Mesenchymal stem cell (in vitro differentiated cells and primary cell): ENCODE measurements at regions not wholly inside any gene's neighbourhood (a gene's known extent, or its start where the extent isn't known, plus 50 kb on each side); places are given as distances from the start of the nearest gene placed in this dataset.

ENCODE experiments used
- DNase-seq: peaks from one replicate; pipeline ENCODE4 v3.0.0-alpha.2; 2013
- H2AFZ ChIP-seq: one replicate; pipeline ENCODE4 v1.6.1; 2013; ENCODE audit warnings: low read depth, mild to moderate bottlenecking, control low read depth, inconsistent platforms, low read length, moderate library complexity
- H2AK5ac ChIP-seq: 2 replicates; pipeline ENCODE4 v1.6.1; 2013; ENCODE audit warnings: low read length, moderate library complexity, mild to moderate bottlenecking, inconsistent platforms; ENCODE audit not compliant: severe bottlenecking
- H2BK120ac ChIP-seq: one replicate; pipeline ENCODE4 v1.6.1; 2013; ENCODE audit warnings: low read depth, mild to moderate bottlenecking, inconsistent platforms, low read length, moderate library complexity
- H2BK12ac ChIP-seq, 2 experiments: one replicate each; pipeline ENCODE4 v1.6.1; 2013; ENCODE audit warnings: inconsistent platforms in 2 of 2, low read length in 2 of 2, mild to moderate bottlenecking in 2 of 2, moderate library complexity in 2 of 2, control low read depth in 1 of 2
- H2BK15ac ChIP-seq: one replicate; pipeline ENCODE4 v1.6.1; 2013; ENCODE audit warnings: mild to moderate bottlenecking, low read depth, inconsistent platforms; ENCODE audit not compliant: poor library complexity, severe bottlenecking
- H2BK5ac ChIP-seq: 2 replicates; pipeline ENCODE4 v1.6.1; 2013; ENCODE audit warnings: low read depth, mild to moderate bottlenecking, low read length, control low read depth, inconsistent platforms; ENCODE audit not compliant: poor library complexity, severe bottlenecking
- H3K14ac ChIP-seq, 2 experiments: one replicate each; pipeline ENCODE4 v1.6.1; 2013; ENCODE audit warnings: inconsistent platforms in 2 of 2, low read length in 2 of 2, control low read depth in 1 of 2, mild to moderate bottlenecking in 1 of 2, moderate library complexity in 1 of 2
- H3K18ac ChIP-seq, 2 experiments: one replicate each; pipeline ENCODE4 v1.6.1; 2013; ENCODE audit warnings: inconsistent platforms in 2 of 2, low read length in 2 of 2, control low read depth in 1 of 2, low read depth in 1 of 2, mild to moderate bottlenecking in 1 of 2
- H3K23ac ChIP-seq, 2 experiments: one replicate each; pipeline ENCODE4 v1.6.1; 2013; ENCODE audit warnings: inconsistent platforms in 2 of 2, low read length in 2 of 2, mild to moderate bottlenecking in 2 of 2, moderate library complexity in 2 of 2, control low read depth in 1 of 2
- H3K27ac ChIP-seq: 2 replicates; pipeline ENCODE4 v1.5.1; 2013; ENCODE audit warnings: mild to moderate bottlenecking, moderate library complexity, low read length, control low read depth, inconsistent platforms; ENCODE audit not compliant: poor library complexity, severe bottlenecking
- H3K27me3 ChIP-seq, 2 experiments: 2 replicates each; pipeline versions ENCODE4 v1.6.1 to v1.7.0; 2013; ENCODE audit warnings: low read length in 2 of 2, mild to moderate bottlenecking in 2 of 2, moderate library complexity in 2 of 2, control low read depth in 1 of 2, inconsistent platforms in 1 of 2; ENCODE audit not compliant: control insufficient read depth in 1 of 2, insufficient read depth in 1 of 2
- H3K36me3 ChIP-seq, 2 experiments: 2 replicates each; pipeline versions ENCODE4 v1.6.1 to v1.7.0; 2013; ENCODE audit warnings: low read length in 2 of 2, control low read depth in 1 of 2, inconsistent platforms in 1 of 2, low read depth in 1 of 2, mild to moderate bottlenecking in 1 of 2; ENCODE audit not compliant: insufficient read depth in 2 of 2, control insufficient read depth in 1 of 2
- H3K4ac ChIP-seq, 2 experiments: one replicate each; pipeline ENCODE4 v1.6.1; 2013; ENCODE audit warnings: inconsistent platforms in 2 of 2, low read length in 2 of 2, mild to moderate bottlenecking in 2 of 2, moderate library complexity in 2 of 2, control low read depth in 1 of 2, low read depth in 1 of 2
- H3K4me1 ChIP-seq: 2 replicates; pipeline ENCODE4 v1.6.1; 2013; ENCODE audit warnings: low read depth, low read length, control low read depth; ENCODE audit not compliant: control insufficient read depth, insufficient read depth
- H3K4me2 ChIP-seq: 2 replicates; pipeline ENCODE4 v1.6.1; 2013; ENCODE audit warnings: low read length, mild to moderate bottlenecking, inconsistent platforms; ENCODE audit not compliant: poor library complexity, severe bottlenecking
- H3K4me3 ChIP-seq, 2 experiments: 2 replicates each; pipeline versions ENCODE4 v1.5.1 to v1.7.0; 2013; ENCODE audit warnings: low read length in 2 of 2, mild to moderate bottlenecking in 2 of 2, control low read depth in 1 of 2, low read depth in 1 of 2; ENCODE audit not compliant: insufficient read depth in 1 of 2
- H3K79me1 ChIP-seq: replicated peaks from 2 replicates; pipeline ENCODE4 v1.6.1; 2013; ENCODE audit warnings: mild to moderate bottlenecking, control low read depth, low read length, inconsistent platforms; ENCODE audit not compliant: poor library complexity, severe bottlenecking
- H3K9ac ChIP-seq: 2 replicates; pipeline ENCODE4 v1.7.0; 2013; ENCODE audit warnings: mild to moderate bottlenecking, low read length, moderate library complexity
- H3K9me3 ChIP-seq: 2 replicates; pipeline ENCODE4 v1.7.0; 2013; ENCODE audit warnings: mild to moderate bottlenecking, low read length; ENCODE audit not compliant: control insufficient read depth
- H4K8ac ChIP-seq: one replicate; pipeline ENCODE4 v1.6.1; 2013; ENCODE audit warnings: inconsistent platforms, mild to moderate bottlenecking, low read length, moderate library complexity
- H4K91ac ChIP-seq: one replicate; pipeline ENCODE4 v1.6.1; 2013; ENCODE audit warnings: mild to moderate bottlenecking, low read length, inconsistent platforms
- WGBS: methylation state at CpG from one replicate; pipeline ENCODE4 v1.1.7; 2013; ENCODE audit warnings: mixed read lengths; 5-methylcytosine and 5-hydroxymethylcytosine counted together

GRCh38 chr7:153247926-153248325, 488.4 kb downstream of the ACTR3B start:
- no peaks in the 10 kb centered on the region for H3K4me1 ChIP-seq
- H3K36me3 ChIP-seq, result no peaks in the 10 kb centered on the region
- H3K4ac ChIP-seq, result no peak overlapping the region
- no peak overlapping the region for H2AFZ ChIP-seq
- H3K14ac ChIP-seq, result no peak overlapping the region
- H3K9ac ChIP-seq, result no peak overlapping the region
- H3K27ac ChIP-seq, result no peak overlapping the region
- H3K27me3 ChIP-seq, result no peaks in the 10 kb centered on the region
- no peak overlapping the region for H3K18ac ChIP-seq
- WGBS, result 75% methylated on average over 2 of the region's 4 CpGs
- no peak overlapping the region for H3K4me3 ChIP-seq
- no peak overlapping the region for H2AK5ac ChIP-seq
- no peak overlapping the region for H2BK12ac ChIP-seq
- no peak for DNase-seq
- no peak overlapping the region for H4K91ac ChIP-seq
- no peak overlapping the region for H3K4me2 ChIP-seq
- H4K8ac ChIP-seq, result no peak overlapping the region
- no peaks in the 10 kb centered on the region for H3K79me1 ChIP-seq
- no peak overlapping the region for H2BK15ac ChIP-seq
- H3K9me3 ChIP-seq, result peaks cover 40% of the 10 kb centered on the region
- H3K23ac ChIP-seq, result no peak overlapping the region
- H2BK5ac ChIP-seq, result no peak overlapping the region
- no peak overlapping the region for H2BK120ac ChIP-seq

- no peak overlapping the region for H4K8ac ChIP-seq
- no peak overlapping the region for H2AK5ac ChIP-seq
- no peak overlapping the region for H3K4me2 ChIP-seq
- no peaks in the 10 kb centered on the region for H3K36me3 ChIP-seq
- no peak overlapping the region for H2BK12ac ChIP-seq
- no peak overlapping the region for H3K4ac ChIP-seq
- WGBS, result 72% methylated on average over 6 of the region's 6 CpGs
- H2AFZ ChIP-seq, result no peak overlapping the region
- peaks cover 13% of the 10 kb centered on the region for H3K9me3 ChIP-seq
- H3K4me3 ChIP-seq, result no peak overlapping the region
- H3K23ac ChIP-seq, result no peak overlapping the region
- H3K14ac ChIP-seq, result no peak overlapping the region
- no peaks in the 10 kb centered on the region for H3K27me3 ChIP-seq
- no peak overlapping the region for H3K27ac ChIP-seq
- H2BK15ac ChIP-seq, result no peak overlapping the region
- H2BK120ac ChIP-seq, result no peak overlapping the region
- no peak for DNase-seq
- no peak overlapping the region for H2BK5ac ChIP-seq
- H4K91ac ChIP-seq, result no peak overlapping the region
- H3K79me1 ChIP-seq, result no peaks in the 10 kb centered on the region
- no peaks in the 10 kb centered on the region for H3K4me1 ChIP-seq
- H3K18ac ChIP-seq, result no peak overlapping the region
- no peak overlapping the region for H3K9ac ChIP-seq
Observed at GRCh38 chr7:153258686-153259085, 499.1 kb downstream of the ACTR3B start.

GRCh38 chr7:153276394-153276793, 516.8 kb downstream of the ACTR3B start:
- Histone ChIP-seq H2BK12ac (no peak overlapping the region), H3K18ac (no peak overlapping the region), H2AFZ (no peak overlapping the region), H2BK5ac (no peak overlapping the region), H3K79me1 (no peaks in the 10 kb centered on the region), H2BK120ac (no peak overlapping the region), H3K23ac (no peak overlapping the region), H4K91ac (no peak overlapping the region), H3K9me3 (peaks cover 44% of the 10 kb centered on the region), H3K14ac (no peak overlapping the region), H4K8ac (no peak overlapping the region), H3K4me2 (no peak overlapping the region), H3K27me3 (no peaks in the 10 kb centered on the region), H2AK5ac (no peak overlapping the region), H3K36me3 (no peaks in the 10 kb centered on the region), H3K9ac (no peak overlapping the region), H2BK15ac (no peak overlapping the region), H3K27ac (no peak overlapping the region), H3K4me3 (no peak overlapping the region), H3K4me1 (no peaks in the 10 kb centered on the region), H3K4ac (no peak overlapping the region)
- no CpG with 5 or more reads among the region's 2 CpGs for WGBS
- no peak for DNase-seq

GRCh38 chr7:153286763-153287162, 527.2 kb downstream of the ACTR3B start:
- H2AFZ ChIP-seq, result no peak overlapping the region
- WGBS, result 82% methylated on average over 12 of the region's 13 CpGs
- no peaks in the 10 kb centered on the region for H3K79me1 ChIP-seq
- H3K9ac ChIP-seq, result no peak overlapping the region
- no peak overlapping the region for H3K4ac ChIP-seq
- DNase-seq, result no peak
- no peaks in the 10 kb centered on the region for H3K36me3 ChIP-seq
- H2BK15ac ChIP-seq, result no peak overlapping the region
- H3K9me3 ChIP-seq, result peaks cover 11% of the 10 kb centered on the region
- no peak overlapping the region for H3K23ac ChIP-seq
- no peak overlapping the region for H3K4me2 ChIP-seq
- H3K4me3 ChIP-seq, result no peak overlapping the region
- H3K27ac ChIP-seq, result no peak overlapping the region
- no peak overlapping the region for H4K8ac ChIP-seq
- H3K18ac ChIP-seq, result no peak overlapping the region
- no peaks in the 10 kb centered on the region for H3K27me3 ChIP-seq
- H2BK120ac ChIP-seq, result no peak overlapping the region
- no peaks in the 10 kb centered on the region for H3K4me1 ChIP-seq
- no peak overlapping the region for H2BK5ac ChIP-seq
- H4K91ac ChIP-seq, result no peak overlapping the region
- no peak overlapping the region for H2BK12ac ChIP-seq
- H2AK5ac ChIP-seq, result no peak overlapping the region
- no peak overlapping the region for H3K14ac ChIP-seq
